22Rv1 (cell line): ENCODE measurements at regions not wholly inside any gene's neighbourhood (a gene's known extent, or its start where the extent isn't known, plus 50 kb on each side); places are given as distances from the start of the nearest gene placed in this dataset.

Experiments used
- ZFX ChIP-seq: fragments of 450-650 bp; IDR thresholded peaks from 2 replicates; pipeline ENCODE4 v1.6.1; 2017; ENCODE audit warnings: antibody characterized with exemption, borderline replicate concordance
- TF ChIP-seq, protein P1 (sequence below): fragments of 450-650 bp; IDR thresholded peaks from 2 replicates; pipeline ENCODE4 v1.5.1; 2017; ENCODE audit warnings: mild to moderate bottlenecking

DNA sequence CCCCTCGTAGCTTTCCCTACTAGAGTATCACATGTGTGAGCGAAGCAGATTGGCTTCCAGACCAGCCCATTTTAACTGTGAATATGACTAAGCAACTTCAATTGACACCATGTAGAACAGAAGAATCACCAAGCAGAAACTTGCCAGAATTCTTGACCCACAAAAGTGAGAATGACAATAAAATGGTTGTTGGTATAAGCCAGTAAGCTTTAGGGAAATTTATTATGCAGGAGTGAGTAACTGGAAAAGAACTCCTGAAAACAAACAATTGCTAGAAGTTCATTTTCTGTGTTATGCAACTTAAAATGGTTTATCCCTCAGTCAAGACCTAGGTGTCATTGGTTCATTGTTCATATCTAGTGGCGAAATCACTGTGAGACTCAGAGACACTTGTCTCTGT, 303.1 kb downstream of the DMRT2 start:
- TF ChIP-seq, protein P1, sequence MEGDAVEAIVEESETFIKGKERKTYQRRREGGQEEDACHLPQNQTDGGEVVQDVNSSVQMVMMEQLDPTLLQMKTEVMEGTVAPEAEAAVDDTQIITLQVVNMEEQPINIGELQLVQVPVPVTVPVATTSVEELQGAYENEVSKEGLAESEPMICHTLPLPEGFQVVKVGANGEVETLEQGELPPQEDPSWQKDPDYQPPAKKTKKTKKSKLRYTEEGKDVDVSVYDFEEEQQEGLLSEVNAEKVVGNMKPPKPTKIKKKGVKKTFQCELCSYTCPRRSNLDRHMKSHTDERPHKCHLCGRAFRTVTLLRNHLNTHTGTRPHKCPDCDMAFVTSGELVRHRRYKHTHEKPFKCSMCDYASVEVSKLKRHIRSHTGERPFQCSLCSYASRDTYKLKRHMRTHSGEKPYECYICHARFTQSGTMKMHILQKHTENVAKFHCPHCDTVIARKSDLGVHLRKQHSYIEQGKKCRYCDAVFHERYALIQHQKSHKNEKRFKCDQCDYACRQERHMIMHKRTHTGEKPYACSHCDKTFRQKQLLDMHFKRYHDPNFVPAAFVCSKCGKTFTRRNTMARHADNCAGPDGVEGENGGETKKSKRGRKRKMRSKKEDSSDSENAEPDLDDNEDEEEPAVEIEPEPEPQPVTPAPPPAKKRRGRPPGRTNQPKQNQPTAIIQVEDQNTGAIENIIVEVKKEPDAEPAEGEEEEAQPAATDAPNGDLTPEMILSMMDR, result no peak
- no peak for TF ChIP-seq ZFX
